ENCODE measurements at regions not wholly inside any gene's neighbourhood (a gene's known extent, or its start where the extent isn't known, plus 50 kb on each side); places are given as distances from the start of the nearest gene placed in this dataset.

GRCh38 chr7:46165276-46165675 is 244.2 kb upstream of the IGFBP3 start:
- Mint-ChIP-seq H3K27ac (no peak overlapping the region), H3K36me3 (ENCODE audit: low read depth) (no peaks in the 10 kb centered on the region), H3K9me3 (no peaks in the 10 kb centered on the region), H3K4me3 (no peak overlapping the region), H3K27me3 (no peaks in the 10 kb centered on the region), H3K4me1 (ENCODE audit: low read depth) (no peaks in the 10 kb centered on the region)
- no peak for ATAC-seq (ENCODE audit: poor library complexity)
- TF ChIP-seq, protein P1, sequence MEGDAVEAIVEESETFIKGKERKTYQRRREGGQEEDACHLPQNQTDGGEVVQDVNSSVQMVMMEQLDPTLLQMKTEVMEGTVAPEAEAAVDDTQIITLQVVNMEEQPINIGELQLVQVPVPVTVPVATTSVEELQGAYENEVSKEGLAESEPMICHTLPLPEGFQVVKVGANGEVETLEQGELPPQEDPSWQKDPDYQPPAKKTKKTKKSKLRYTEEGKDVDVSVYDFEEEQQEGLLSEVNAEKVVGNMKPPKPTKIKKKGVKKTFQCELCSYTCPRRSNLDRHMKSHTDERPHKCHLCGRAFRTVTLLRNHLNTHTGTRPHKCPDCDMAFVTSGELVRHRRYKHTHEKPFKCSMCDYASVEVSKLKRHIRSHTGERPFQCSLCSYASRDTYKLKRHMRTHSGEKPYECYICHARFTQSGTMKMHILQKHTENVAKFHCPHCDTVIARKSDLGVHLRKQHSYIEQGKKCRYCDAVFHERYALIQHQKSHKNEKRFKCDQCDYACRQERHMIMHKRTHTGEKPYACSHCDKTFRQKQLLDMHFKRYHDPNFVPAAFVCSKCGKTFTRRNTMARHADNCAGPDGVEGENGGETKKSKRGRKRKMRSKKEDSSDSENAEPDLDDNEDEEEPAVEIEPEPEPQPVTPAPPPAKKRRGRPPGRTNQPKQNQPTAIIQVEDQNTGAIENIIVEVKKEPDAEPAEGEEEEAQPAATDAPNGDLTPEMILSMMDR (IDR thresholded peaks at IDR 0.05): no peak
- Histone ChIP-seq H3K27ac (ENCODE audit: low read depth in 1 of 2, low read length in 2 of 2) (no peak overlapping the region), H3K4me1 (ENCODE audit: insufficient read depth, low read length) (no peaks in the 10 kb centered on the region), H3K4me3 (ENCODE audit: low read length) (no peak overlapping the region), H3K9me3 (ENCODE audit: control insufficient read depth in 1 of 2, insufficient read depth in 1 of 2, low read length in 2 of 2) (peaks cover 0 to 7% of the 10 kb centered on the region in 2 experiments), H3K36me3 (ENCODE audit: insufficient read depth, low read length) (no peaks in the 10 kb centered on the region), H3K27me3 (ENCODE audit: control insufficient read depth in 1 of 2, insufficient read depth in 2 of 2, low read length in 2 of 2) (no peaks in the 10 kb centered on the region)
- no peak for DNase-seq
- POLR2A ChIA-PET: no interaction called here
- CTCF ChIA-PET: no interaction called here
- intact Hi-C loops (cut with DNase I, micrococcal nuclease): no loop called here

DNA sequence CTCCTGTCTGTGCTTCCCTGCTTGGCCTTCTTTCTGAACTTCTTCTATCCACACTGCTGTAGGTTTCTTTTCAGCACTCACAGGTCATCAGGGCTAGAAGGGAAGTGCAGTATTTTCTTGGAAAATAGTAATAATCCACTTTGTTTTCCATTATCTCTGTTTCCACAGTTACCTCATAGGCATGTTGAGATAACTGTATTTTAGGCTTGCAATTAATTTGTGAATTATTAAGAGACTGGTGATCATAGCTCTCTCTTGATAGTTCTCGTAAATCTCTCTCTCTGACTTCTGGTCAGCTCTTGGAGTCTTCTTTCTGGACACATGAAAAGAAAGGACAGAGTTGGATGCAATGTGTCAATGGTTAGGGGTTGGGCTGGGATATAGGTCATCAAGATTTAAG is 243.6 kb upstream of the IGFBP3 start:
- H3K4me3 Mint-ChIP-seq: no peak overlapping the region
- POLR2A ChIA-PET: no interaction called here

DNA sequence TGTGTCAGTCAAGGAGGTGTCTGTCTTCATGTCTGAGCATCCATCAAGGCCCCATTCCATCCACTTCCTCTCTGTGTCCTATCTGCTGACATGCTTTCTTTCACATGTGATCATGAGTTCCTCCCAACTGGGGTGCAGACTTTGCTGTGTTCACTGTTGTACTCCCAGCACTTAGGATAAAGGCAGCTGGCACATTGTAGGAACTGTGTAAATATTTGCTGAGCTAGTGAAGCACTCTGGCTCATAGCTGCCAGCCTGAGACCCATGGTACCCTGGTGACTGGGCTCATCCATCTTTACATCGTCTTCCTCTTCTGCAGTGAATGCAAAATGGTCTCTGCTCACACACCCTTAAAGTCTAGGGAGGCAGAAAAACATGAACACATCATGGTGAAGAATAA is 242.2 kb upstream of the IGFBP3 start:
- POLR2A ChIA-PET: no interaction called here
- ATAC-seq (ENCODE audit: poor library complexity) (no peak), DNase-seq (no peak)
- CTCF ChIA-PET: no interaction called here
- H3K9me3 Mint-ChIP-seq: no peaks in the 10 kb centered on the region
- no peaks in the 10 kb centered on the region for H3K36me3 Mint-ChIP-seq (ENCODE audit: low read depth)
- Histone ChIP-seq H3K36me3 (ENCODE audit: insufficient read depth, low read length) (no peaks in the 10 kb centered on the region), H3K27ac (ENCODE audit: low read depth in 1 of 2, low read length in 2 of 2) (no peak overlapping the region), H3K9me3 (ENCODE audit: control insufficient read depth in 1 of 2, insufficient read depth in 1 of 2, low read length in 2 of 2) (peaks cover 0 to 7% of the 10 kb centered on the region in 2 experiments), H3K4me1 (ENCODE audit: insufficient read depth, low read length) (no peaks in the 10 kb centered on the region), H3K27me3 (ENCODE audit: control insufficient read depth in 1 of 2, insufficient read depth in 2 of 2, low read length in 2 of 2) (no peaks in the 10 kb centered on the region), H3K4me3 (ENCODE audit: low read length) (no peak overlapping the region)
- no peaks in the 10 kb centered on the region for H3K27me3 Mint-ChIP-seq
- intact Hi-C loops (cut with DNase I, micrococcal nuclease): no loop called here
- TF ChIP-seq, protein P1 (IDR thresholded peaks at IDR 0.05): no peak
- H3K4me1 Mint-ChIP-seq (ENCODE audit: low read depth): no peaks in the 10 kb centered on the region
- H3K4me3 Mint-ChIP-seq: no peak overlapping the region
- H3K27ac Mint-ChIP-seq: no peak overlapping the region

More for the DNA sequence above, 243.6 kb upstream of the IGFBP3 start:
- Histone ChIP-seq H3K9me3 (ENCODE audit: control insufficient read depth in 1 of 2, insufficient read depth in 1 of 2, low read length in 2 of 2) (peaks cover 0 to 7% of the 10 kb centered on the region in 2 experiments), H3K4me1 (ENCODE audit: insufficient read depth, low read length) (no peaks in the 10 kb centered on the region), H3K4me3 (ENCODE audit: low read length) (no peak overlapping the region), H3K27me3 (ENCODE audit: control insufficient read depth in 1 of 2, insufficient read depth in 2 of 2, low read length in 2 of 2) (no peaks in the 10 kb centered on the region), H3K36me3 (ENCODE audit: insufficient read depth, low read length) (no peaks in the 10 kb centered on the region), H3K27ac (ENCODE audit: low read depth in 1 of 2, low read length in 2 of 2) (no peak overlapping the region)
- H3K27me3 Mint-ChIP-seq: no peaks in the 10 kb centered on the region
- TF ChIP-seq, protein P1 (IDR thresholded peaks at IDR 0.05): no peak
- DNase-seq: no peak
- H3K9me3 Mint-ChIP-seq: no peaks in the 10 kb centered on the region
- CTCF ChIA-PET: no interaction called here
- no peak for ATAC-seq (ENCODE audit: poor library complexity)
- no peaks in the 10 kb centered on the region for H3K36me3 Mint-ChIP-seq (ENCODE audit: low read depth)
- no peak overlapping the region for H3K27ac Mint-ChIP-seq
- no peaks in the 10 kb centered on the region for H3K4me1 Mint-ChIP-seq (ENCODE audit: low read depth)
- intact Hi-C loops (cut with DNase I, micrococcal nuclease): no loop called here

All from CD4-positive, alpha-beta T cell (primary cell).